A549 (cell line): ENCODE measurements at regions not wholly inside any gene's neighbourhood (a gene's known extent, or its start where the extent isn't known, plus 50 kb on each side); places are given as distances from the start of the nearest gene placed in this dataset.

Experiments
- ATOH8 ChIP-seq: fragments of 250-450 bp; sonication (Bioruptor Pico); IDR thresholded peaks from 2 replicates; pipeline ENCODE4 v1.5.0; 2020; ENCODE audit warnings: low read depth, mild to moderate bottlenecking, moderate library complexity
- CEBPB ChIP-seq, 2 experiments: fragments of >200 bp in 1 of 2; sonication (Bioruptor Twin) in 1 of 2; formaldehyde crosslinking in 1 of 2; IDR thresholded peaks; 2 replicates each; pipeline ENCODE4 v1.6.1; 2012 to 2016
- CTCF ChIP-seq: fragments of >200 bp; sonication (Bioruptor Twin); formaldehyde crosslinking; IDR thresholded peaks from 3 replicates; pipeline ENCODE4 v1.5.1; 2016
- FOSL2 ChIP-seq, 2 experiments: fragments of 450-650 bp in 1 of 2; fragments of >200 bp in 1 of 2; sonication (Bioruptor Twin) in 1 of 2; formaldehyde crosslinking; IDR thresholded peaks; 2 replicates each; pipeline versions ENCODE4 v1.5.0 to v1.6.1; 2016 to 2020; ENCODE audit warnings: mild to moderate bottlenecking in 1 of 2, moderate library complexity in 1 of 2
- GATA3 ChIP-seq: IDR thresholded peaks from 2 replicates; pipeline ENCODE4 v1.6.1; 2012; ENCODE audit warnings: borderline replicate concordance
- HDAC2 ChIP-seq: fragments of 200-600 bp; sonication (generic); IDR thresholded peaks from 2 replicates; pipeline ENCODE4 v1.6.1; 2016
- MAFK ChIP-seq: fragments of 450-650 bp; IDR thresholded peaks from 2 replicates; pipeline ENCODE4 v1.6.1; 2014; ENCODE audit not compliant: partially characterized antibody
- POLR2A ChIP-seq: IDR thresholded peaks from 2 replicates; pipeline ENCODE4 v1.6.1; 2012; ENCODE audit warnings: mild to moderate bottlenecking, low read length
- RAD21 ChIP-seq, 2 experiments: fragments of >200 bp in 1 of 2; sonication (Bioruptor Twin) in 1 of 2; formaldehyde crosslinking in 1 of 2; IDR thresholded peaks in 1 of 2; conservative IDR thresholded peaks in 1 of 2; 2 replicates in 1 of 2; 3 replicates in 1 of 2; pipeline ENCODE4 v1.6.1; 2012 to 2018; ENCODE audit warnings: inconsistent platforms in 1 of 2
- RARB ChIP-seq: fragments of 250-450 bp; sonication (Bioruptor Pico); IDR thresholded peaks from 2 replicates; pipeline ENCODE4 v1.8.0; 2021; ENCODE audit warnings: mild to moderate bottlenecking, moderate library complexity

DNA sequence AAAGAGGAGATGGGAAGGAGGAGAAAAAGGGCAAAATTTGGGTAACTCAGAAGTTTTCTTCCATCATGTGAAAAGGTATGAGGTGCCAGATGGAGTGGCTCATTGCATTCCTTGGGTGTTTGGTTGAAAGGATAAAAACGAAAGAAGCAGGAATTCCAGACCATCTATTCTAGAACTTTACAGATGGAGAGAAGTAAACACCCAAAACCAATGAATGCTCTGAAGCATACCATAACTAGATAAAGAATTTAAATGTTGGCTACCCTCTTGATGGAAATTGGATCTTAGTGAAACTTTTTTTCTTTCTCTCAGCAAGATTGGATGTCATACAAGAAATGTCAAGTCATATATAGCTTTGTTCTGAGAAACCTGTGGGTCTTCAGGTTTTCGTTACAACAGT, 175.6 kb upstream of the FAR2 start:
- TF ChIP-seq ATOH8 (CRISPR knock-in tag) (no peak), CTCF (no peak), POLR2A (no peak), GATA3 (no peak), FOSL2 (IDR thresholded peaks at IDR 0.05) (no peak), FOSL2 (CRISPR knock-in tag; IDR thresholded peaks at IDR 0.05) (no peak), RAD21 (conservative IDR thresholded peaks at IDR 0.05 in 1 of 2, IDR thresholded peaks at IDR 0.05 in 1 of 2) (no peak), MAFK (no peak), HDAC2 (no peak), CEBPB (IDR thresholded peaks at IDR 0.05) (no peak), RARB (CRISPR knock-in tag) (no peak)
